Upper lobe of right lung (tissue), 1 donor: ENCODE measurements at regions not wholly inside any gene's neighbourhood (a gene's known extent, or its start where the extent isn't known, plus 50 kb on each side); places are given as distances from the start of the nearest gene placed in this dataset.

Source experiments
- ATAC-seq: fragments of 200-7000 bp; cut with Tn5 transposase; one replicate; pipeline ENCODE4 v1.9.1; 2020; ENCODE audit warnings: mild to moderate bottlenecking, moderate library complexity
- DNase-seq: peaks from one replicate; pipeline ENCODE4 v3.0.0-alpha.2; 2020
- H3K27ac ChIP-seq: fragments of 200-600 bp; one replicate; pipeline ENCODE4 v1.8.0; 2022
- H3K27me3 ChIP-seq: fragments of 200-600 bp; one replicate; pipeline ENCODE4 v1.8.0; 2022; ENCODE audit warnings: mild to moderate bottlenecking
- H3K36me3 ChIP-seq: fragments of 200-600 bp; one replicate; pipeline ENCODE4 v1.8.0; 2022
- H3K4me1 ChIP-seq: fragments of 200-600 bp; one replicate; pipeline ENCODE4 v1.8.0; 2022
- H3K4me3 ChIP-seq: fragments of 200-600 bp; one replicate; pipeline ENCODE4 v1.8.0; 2022; ENCODE audit warnings: mild to moderate bottlenecking
- H3K9me3 ChIP-seq: fragments of 200-600 bp; one replicate; pipeline ENCODE4 v1.8.0; 2022
- intact Hi-C: fragments of 100-400 bp; cut with DNase I; formaldehyde crosslinking; loops from one replicate; pipeline ENCODE4 v1.11.0; 2022
- TF ChIP-seq, protein P1 (sequence below): fragments of 200-600 bp; IDR thresholded peaks from one replicate; pipeline ENCODE4 v1.8.0; 2022; ENCODE audit warnings: antibody characterized with exemption
- donor health status: DM: no; HTN: yes; CAD: no; lungs with severe emphysema.

DNA sequence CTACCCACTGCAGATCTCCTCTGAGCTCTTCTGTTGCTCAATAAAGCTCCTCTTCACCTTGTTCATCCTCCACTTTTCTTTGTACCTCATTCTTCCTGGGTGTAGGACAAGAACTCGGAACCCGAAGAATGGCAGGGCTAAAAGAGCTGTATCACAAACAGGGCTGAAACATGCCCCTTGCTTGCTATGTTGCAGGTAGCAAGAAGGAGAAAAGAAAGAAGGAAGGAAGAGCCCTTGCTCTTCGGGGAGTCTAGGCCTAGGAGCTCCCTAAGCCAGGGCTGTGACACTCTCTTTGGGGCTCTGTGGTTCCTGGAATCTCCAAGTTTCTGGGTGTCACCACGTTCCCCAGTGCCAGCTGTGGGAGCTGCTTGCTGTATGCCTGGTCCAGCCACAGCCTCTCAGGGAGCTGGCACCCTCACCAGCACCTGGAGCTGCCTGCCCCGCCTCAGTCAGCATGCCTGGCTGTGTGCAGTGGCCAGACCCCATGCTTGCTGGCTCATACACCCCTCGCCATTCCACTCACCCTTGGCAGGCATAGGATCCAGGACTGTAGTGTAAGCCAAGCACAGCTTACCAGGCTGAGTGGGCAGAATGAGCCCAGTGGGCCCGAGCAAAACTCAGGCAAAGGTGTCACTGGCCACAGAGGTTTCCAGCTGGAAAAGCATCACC lies 274.8 kb upstream of the ADRA1B start:
- Histone ChIP-seq H3K9me3 (no peaks in the 10 kb centered on the region), H3K27ac (no peak overlapping the region), H3K4me3 (no peak overlapping the region), H3K36me3 (no peaks in the 10 kb centered on the region), H3K4me1 (no peaks in the 10 kb centered on the region), H3K27me3 (no peaks in the 10 kb centered on the region)
- DNase-seq, result no peak
- intact Hi-C loops, result no loop called here
- ATAC-seq, result peak; percentile 19
- TF ChIP-seq, protein P1, sequence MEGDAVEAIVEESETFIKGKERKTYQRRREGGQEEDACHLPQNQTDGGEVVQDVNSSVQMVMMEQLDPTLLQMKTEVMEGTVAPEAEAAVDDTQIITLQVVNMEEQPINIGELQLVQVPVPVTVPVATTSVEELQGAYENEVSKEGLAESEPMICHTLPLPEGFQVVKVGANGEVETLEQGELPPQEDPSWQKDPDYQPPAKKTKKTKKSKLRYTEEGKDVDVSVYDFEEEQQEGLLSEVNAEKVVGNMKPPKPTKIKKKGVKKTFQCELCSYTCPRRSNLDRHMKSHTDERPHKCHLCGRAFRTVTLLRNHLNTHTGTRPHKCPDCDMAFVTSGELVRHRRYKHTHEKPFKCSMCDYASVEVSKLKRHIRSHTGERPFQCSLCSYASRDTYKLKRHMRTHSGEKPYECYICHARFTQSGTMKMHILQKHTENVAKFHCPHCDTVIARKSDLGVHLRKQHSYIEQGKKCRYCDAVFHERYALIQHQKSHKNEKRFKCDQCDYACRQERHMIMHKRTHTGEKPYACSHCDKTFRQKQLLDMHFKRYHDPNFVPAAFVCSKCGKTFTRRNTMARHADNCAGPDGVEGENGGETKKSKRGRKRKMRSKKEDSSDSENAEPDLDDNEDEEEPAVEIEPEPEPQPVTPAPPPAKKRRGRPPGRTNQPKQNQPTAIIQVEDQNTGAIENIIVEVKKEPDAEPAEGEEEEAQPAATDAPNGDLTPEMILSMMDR, result no peak

DNA sequence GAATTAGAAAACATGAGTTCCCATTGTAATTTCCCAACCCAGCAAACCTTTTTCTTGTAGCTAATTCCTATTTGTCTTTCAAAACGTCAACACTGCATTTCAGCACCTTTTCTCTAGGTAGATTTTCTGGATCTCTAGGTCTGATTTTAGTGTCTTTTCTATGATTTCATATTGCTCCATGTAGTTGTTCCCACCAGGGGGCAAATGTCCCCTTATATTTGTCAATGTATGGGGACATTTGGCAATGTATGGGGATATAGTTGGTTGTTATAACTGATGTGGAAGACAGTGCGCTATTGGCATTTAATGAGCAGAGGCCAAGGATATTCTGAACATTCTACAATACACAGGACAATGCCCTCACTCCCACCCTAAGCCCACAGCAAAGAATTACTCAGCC lies 273.9 kb upstream of the ADRA1B start:
- no peak for DNase-seq
- Histone ChIP-seq H3K4me1 (no peaks in the 10 kb centered on the region), H3K36me3 (no peaks in the 10 kb centered on the region), H3K9me3 (no peaks in the 10 kb centered on the region), H3K27ac (no peak overlapping the region), H3K27me3 (no peaks in the 10 kb centered on the region), H3K4me3 (no peak overlapping the region)
- no peak for ATAC-seq
- intact Hi-C loops, result no loop called here
- TF ChIP-seq, protein P1, result no peak

DNA sequence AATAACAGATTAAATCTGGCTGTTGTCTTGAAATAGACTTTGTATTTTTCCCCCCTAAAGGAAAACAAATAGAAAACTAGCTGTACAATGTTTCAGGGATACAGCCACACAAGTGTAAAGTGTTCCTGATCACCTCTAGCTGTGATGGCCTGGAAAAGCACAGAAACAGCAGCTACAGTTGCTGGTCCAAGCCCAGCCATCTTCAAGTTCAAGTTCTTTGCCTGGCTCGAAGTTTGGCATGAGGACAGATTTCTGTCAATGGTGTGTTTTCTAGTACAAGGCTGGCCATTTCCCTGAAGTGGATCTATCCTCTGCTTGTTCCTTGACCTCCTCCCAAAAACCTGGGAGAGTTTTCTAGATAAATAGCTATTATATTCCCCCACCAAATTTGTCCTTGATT lies 272.2 kb upstream of the ADRA1B start:
- DNase-seq (no peak), ATAC-seq (no peak)
- TF ChIP-seq, protein P1, result no peak
- intact Hi-C loops, result no loop called here
- H3K9me3 ChIP-seq, result no peaks in the 10 kb centered on the region
- H3K36me3 ChIP-seq, result no peaks in the 10 kb centered on the region
- no peaks in the 10 kb centered on the region for H3K4me1 ChIP-seq
- no peak overlapping the region for H3K27ac ChIP-seq
- H3K4me3 ChIP-seq, result no peak overlapping the region
- H3K27me3 ChIP-seq, result no peaks in the 10 kb centered on the region

DNA sequence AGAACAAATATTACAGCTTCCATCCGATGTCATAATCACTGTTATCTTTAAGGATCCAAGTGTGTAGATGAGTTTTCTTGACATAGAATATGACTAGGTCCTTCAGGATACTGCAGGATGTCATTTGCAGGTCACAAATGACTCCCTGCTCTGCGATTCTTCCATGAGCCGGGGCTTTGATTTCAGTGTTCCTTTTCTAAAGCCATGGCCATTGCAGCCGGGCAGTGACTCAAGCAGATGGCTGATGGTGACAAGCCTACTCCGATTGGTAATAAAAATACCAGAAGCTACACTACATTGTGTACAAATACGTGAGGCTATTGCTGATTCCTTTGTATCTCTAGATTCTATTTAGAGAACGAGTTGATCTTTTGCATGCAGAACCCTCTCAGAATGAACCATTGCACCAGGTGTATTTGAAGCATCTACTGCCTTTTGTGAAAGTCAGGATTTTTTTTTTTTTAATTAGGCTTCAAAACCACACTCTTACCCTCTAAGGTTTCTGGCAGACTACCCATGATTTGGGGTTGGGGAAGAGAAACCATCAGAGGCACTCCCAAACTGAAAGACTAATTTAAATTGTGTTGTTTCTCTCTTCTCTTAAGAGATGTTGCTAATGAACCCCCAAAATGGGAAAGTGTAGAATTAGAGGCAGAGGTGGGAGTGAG lies 271.0 kb upstream of the ADRA1B start:
- Histone ChIP-seq H3K36me3 (no peaks in the 10 kb centered on the region), H3K27ac (no peak overlapping the region), H3K9me3 (no peaks in the 10 kb centered on the region), H3K27me3 (no peaks in the 10 kb centered on the region), H3K4me3 (no peak overlapping the region), H3K4me1 (no peaks in the 10 kb centered on the region)
- TF ChIP-seq, protein P1, result no peak
- DNase-seq (no peak), ATAC-seq (no peak)
- intact Hi-C loops, result no loop called here

DNA sequence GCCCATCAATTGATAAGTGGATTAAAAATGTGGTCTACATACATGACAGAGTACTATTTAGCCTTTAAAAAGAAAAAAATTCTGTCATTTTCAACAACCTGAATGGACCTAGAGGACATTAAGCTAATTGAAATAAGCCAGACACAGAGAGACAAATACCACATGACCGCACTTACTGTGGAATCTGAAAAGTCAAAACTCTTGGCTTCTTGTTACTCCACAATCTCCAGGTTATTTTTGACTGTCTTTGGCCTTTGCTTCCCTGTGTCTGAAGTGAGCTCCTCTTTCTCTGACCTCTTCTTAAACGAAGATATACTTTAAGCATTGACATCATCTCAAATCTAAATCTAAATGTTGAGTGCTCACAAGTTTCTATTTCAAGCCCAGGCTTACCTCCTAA lies 265.5 kb upstream of the ADRA1B start:
- H3K36me3 ChIP-seq, result no peaks in the 10 kb centered on the region
- DNase-seq (no peak), ATAC-seq (no peak)
- no peaks in the 10 kb centered on the region for H3K27me3 ChIP-seq
- H3K9me3 ChIP-seq, result no peaks in the 10 kb centered on the region
- H3K27ac ChIP-seq, result no peak overlapping the region
- H3K4me1 ChIP-seq, result no peaks in the 10 kb centered on the region
- no peak overlapping the region for H3K4me3 ChIP-seq
- intact Hi-C loops, result no loop called here
- TF ChIP-seq, protein P1, result no peak
